OCI-LY7 (cell line): ENCODE measurements at regions not wholly inside any gene's neighbourhood (a gene's known extent, or its start where the extent isn't known, plus 50 kb on each side); places are given as distances from the start of the nearest gene placed in this dataset.

Experiments used
- BruUV-seq: library from RNA; stranded (reverse); fragments of 400-500 nt; replicated peaks from 2 replicates; lab custom pipeline; 2021; lab: Mats Ljungman, UMichigan
- CTCF ChIA-PET: fragments of 300-600 bp; sonication (Branson Sonifier 250); formaldehyde crosslinking; loops from one replicate; lab custom pipeline; 2022; ENCODE audit warnings: antibody characterized with exemption; ENCODE audit not compliant: unreplicated experiment; lab: Charles Lee
- POLR2A ChIA-PET: fragments of 300-600 bp; sonication (Branson Sonifier 250); formaldehyde crosslinking; loops from one replicate; lab custom pipeline; 2022; ENCODE audit warnings: antibody characterized with exemption; lab: Charles Lee
- DNase-seq: peaks from one replicate; pipeline ENCODE4 v3.0.0-alpha.2; 2015; ENCODE audit warnings: low spot score
- H2AFZ ChIP-seq: fragments of 200-600 bp; sonication (generic), shearing (Covaris generic); 2 replicates; pipeline ENCODE4 v1.6.1; 2014; ENCODE audit warnings: mild to moderate bottlenecking, antibody characterized with exemption, low read length, moderate library complexity
- H3K27ac ChIP-seq: fragments of 200-600 bp; sonication (generic); 2 replicates; pipeline ENCODE4 v1.5.1; 2014; ENCODE audit warnings: mixed run types, low read depth, mild to moderate bottlenecking, moderate library complexity, low read length, inconsistent platforms; ENCODE audit not compliant: poor library complexity, severe bottlenecking
- H3K36me3 ChIP-seq: fragments of 200-600 bp; sonication (generic); 2 replicates; pipeline ENCODE4 v1.6.1; 2014; ENCODE audit warnings: mild to moderate bottlenecking, antibody characterized with exemption, low read length, moderate library complexity, mixed read lengths; ENCODE audit not compliant: insufficient read depth
- H3K4me1 ChIP-seq: fragments of 200-600 bp; sonication (generic); 2 replicates; pipeline ENCODE4 v1.5.1; 2014; ENCODE audit warnings: mild to moderate bottlenecking, low read length; ENCODE audit not compliant: insufficient read depth, poor library complexity, severe bottlenecking
- H3K4me2 ChIP-seq: fragments of 200-600 bp; sonication (generic); 2 replicates; pipeline ENCODE4 v1.6.1; 2014; ENCODE audit warnings: mild to moderate bottlenecking, low read length
- H3K4me3 ChIP-seq: fragments of 200-600 bp; sonication (generic); 2 replicates; pipeline ENCODE4 v1.5.1; 2014; ENCODE audit warnings: mild to moderate bottlenecking, low read depth, low read length; ENCODE audit not compliant: poor library complexity, severe bottlenecking
- H3K79me2 ChIP-seq: fragments of 200-600 bp; sonication (generic); 2 replicates; pipeline ENCODE4 v1.6.1; 2016; ENCODE audit warnings: low read depth, mild to moderate bottlenecking, low read length, moderate library complexity, mixed read lengths; ENCODE audit not compliant: insufficient read depth
- H3K9me2 ChIP-seq: fragments of 200-600 bp; sonication (generic); 2 replicates; pipeline ENCODE4 v1.6.1; 2016; ENCODE audit warnings: mild to moderate bottlenecking, low read length, mixed read lengths; ENCODE audit not compliant: insufficient read depth
- H3K9me3 ChIP-seq: fragments of 200-600 bp; sonication (generic); 2 replicates; pipeline ENCODE4 v1.6.1; 2014; ENCODE audit warnings: mild to moderate bottlenecking, mixed run types, low read length, mixed read lengths
- H4K20me1 ChIP-seq: fragments of 200-600 bp; sonication (generic); 2 replicates; pipeline ENCODE4 v1.6.1; 2014; ENCODE audit warnings: mild to moderate bottlenecking, antibody characterized with exemption, low read length, moderate library complexity, mixed read lengths; ENCODE audit not compliant: insufficient read depth
- EZH2phosphoT487 ChIP-seq: fragments of 200-600 bp; sonication (generic); IDR thresholded peaks from 2 replicates; pipeline ENCODE4 v1.6.1; 2018; ENCODE audit warnings: low read depth, borderline replicate concordance, mild to moderate bottlenecking, mixed run types, antibody characterized with exemption, low read length, moderate library complexity, mixed read lengths
- intact Hi-C: fragments of 100-400 bp; cut with micrococcal nuclease; formaldehyde crosslinking; loops from one replicate; pipeline ENCODE4 v1.10.0; 2022; ENCODE audit not compliant: unreplicated experiment
- TF ChIP-seq, protein P1 (sequence below): fragments of 200-600 bp; sonication (generic); conservative IDR thresholded peaks from 2 replicates; pipeline ENCODE4 v1.5.1; 2014; ENCODE audit warnings: mild to moderate bottlenecking, antibody characterized with exemption, low read length, moderate library complexity, mixed read lengths

DNA sequence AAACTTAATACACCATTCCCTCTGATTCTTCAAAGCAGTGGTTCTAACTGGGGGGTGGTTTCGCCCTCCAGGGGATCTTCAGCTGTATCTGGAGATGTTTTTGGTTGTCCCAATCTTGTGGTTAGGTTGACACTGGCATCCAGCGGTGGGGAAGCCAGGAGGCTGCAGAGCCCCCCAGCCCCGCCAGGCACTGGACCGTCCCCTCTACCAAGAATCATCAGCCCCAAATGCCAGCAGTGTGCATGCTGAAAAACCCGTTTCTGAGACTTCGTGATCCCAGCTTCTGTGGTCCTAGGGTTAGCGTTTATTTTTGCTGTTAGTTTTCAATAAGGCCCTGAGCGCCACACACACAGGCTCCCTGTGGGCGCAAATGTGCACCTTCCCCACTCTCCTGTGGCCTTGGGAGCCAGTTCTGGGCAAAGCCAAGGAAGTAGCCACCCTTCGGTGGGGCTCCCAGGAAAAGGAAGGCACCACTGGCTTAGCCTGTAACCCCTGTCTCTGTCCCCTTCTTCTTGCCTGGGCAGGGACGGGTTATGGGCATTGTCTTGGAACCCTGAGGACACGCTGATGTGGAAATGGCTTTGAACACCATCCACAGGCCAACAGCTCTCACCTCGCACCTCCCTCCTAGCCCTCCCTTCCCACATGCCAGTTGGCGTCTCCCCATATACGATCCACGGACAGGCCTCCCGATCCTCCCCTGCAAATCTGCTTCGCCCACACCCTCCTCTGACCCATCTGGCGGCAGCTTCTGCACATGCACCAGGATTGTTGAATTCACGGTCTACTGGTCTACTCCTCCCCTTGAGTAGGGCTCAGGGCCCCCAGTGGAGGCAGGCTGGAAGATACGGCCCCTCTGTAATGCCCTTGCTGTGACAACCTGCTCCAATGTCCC lies 71.4 kb upstream of the CCND1 start:
- Histone ChIP-seq H3K9me2 (no peaks in the 10 kb centered on the region), H3K4me2 (no peak overlapping the region), H3K4me1 (no peaks in the 10 kb centered on the region), H3K27ac (no peak overlapping the region), H3K4me3 (no peak overlapping the region), H3K36me3 (no peaks in the 10 kb centered on the region), H3K9me3 (no peaks in the 10 kb centered on the region), H4K20me1 (no peaks in the 10 kb centered on the region), H2AFZ (no peak overlapping the region), H3K79me2 (no peaks in the 10 kb centered on the region)
- no TSS peak for BruUV-seq
- DNase-seq = no peak
- intact Hi-C loops = no loop called here
- ChIA-PET CTCF (no interaction called here), POLR2A (no interaction called here)
- TF ChIP-seq EZH2phosphoT487 = no peak
- TF ChIP-seq, protein P1, sequence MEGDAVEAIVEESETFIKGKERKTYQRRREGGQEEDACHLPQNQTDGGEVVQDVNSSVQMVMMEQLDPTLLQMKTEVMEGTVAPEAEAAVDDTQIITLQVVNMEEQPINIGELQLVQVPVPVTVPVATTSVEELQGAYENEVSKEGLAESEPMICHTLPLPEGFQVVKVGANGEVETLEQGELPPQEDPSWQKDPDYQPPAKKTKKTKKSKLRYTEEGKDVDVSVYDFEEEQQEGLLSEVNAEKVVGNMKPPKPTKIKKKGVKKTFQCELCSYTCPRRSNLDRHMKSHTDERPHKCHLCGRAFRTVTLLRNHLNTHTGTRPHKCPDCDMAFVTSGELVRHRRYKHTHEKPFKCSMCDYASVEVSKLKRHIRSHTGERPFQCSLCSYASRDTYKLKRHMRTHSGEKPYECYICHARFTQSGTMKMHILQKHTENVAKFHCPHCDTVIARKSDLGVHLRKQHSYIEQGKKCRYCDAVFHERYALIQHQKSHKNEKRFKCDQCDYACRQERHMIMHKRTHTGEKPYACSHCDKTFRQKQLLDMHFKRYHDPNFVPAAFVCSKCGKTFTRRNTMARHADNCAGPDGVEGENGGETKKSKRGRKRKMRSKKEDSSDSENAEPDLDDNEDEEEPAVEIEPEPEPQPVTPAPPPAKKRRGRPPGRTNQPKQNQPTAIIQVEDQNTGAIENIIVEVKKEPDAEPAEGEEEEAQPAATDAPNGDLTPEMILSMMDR = no peak

DNA sequence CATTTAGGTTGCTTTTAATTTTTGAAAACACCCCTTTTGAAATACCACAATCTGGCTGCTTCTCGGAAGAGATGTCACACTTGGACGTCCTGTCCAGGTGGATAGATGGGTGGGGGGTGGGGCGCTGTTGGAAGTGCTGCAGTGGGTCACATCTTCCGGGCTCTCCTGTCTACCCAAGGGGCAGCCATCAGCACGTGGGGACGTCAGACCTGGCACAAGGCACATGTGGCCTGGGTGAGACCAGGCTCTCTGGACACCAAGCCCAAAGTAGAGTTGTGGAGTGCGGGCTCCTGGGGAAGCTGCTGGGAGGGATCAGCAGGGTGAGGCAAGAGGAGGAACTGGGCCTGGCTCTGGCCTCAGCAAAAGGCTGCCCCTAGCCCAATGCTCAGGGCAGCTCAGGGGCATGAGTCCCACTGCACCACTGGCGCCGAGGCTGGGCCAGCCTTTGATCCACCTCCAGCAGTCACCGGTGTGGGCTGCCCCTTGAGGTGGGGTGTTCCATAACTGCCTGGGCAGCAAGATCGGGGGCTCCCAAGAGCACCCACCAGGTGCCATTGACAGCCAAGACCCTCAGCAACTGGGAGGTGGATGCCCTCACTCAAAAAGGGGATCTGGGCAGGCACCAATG lies 68.6 kb upstream of the CCND1 start:
- POLR2A ChIA-PET = no interaction called here
- Histone ChIP-seq H3K9me2 (no peaks in the 10 kb centered on the region), H4K20me1 (no peaks in the 10 kb centered on the region), H3K4me3 (no peak overlapping the region), H3K79me2 (no peaks in the 10 kb centered on the region), H3K4me2 (no peak overlapping the region), H3K36me3 (no peaks in the 10 kb centered on the region), H3K4me1 (no peaks in the 10 kb centered on the region), H3K27ac (no peak overlapping the region), H3K9me3 (no peaks in the 10 kb centered on the region), H2AFZ (no peak overlapping the region)
- intact Hi-C loops = no loop called here
- CTCF ChIA-PET = no interaction called here
- TF ChIP-seq EZH2phosphoT487 = no peak
- TF ChIP-seq, protein P1 = no peak
- no TSS peak for BruUV-seq
- no peak for DNase-seq

DNA sequence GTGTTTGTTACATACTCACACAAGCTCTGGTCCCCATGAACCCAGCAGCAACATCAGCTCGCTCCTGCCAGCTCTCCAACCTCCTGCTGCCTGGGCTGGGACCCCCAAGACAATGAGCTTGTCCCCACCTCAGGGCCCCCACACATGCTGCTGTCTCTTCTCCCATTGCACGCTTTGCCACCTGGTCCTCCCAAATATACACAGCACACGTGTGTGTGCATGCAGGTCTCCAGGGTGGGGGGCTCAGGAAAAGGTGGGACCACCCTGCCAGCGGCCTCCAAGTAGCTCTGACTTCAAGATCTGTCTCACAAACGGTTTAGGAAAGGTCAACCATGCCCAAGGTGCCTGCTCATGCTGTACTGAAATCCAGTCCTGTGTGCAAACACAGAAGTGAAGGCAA lies 68.1 kb upstream of the CCND1 start:
- BruUV-seq = no TSS peak
- H3K79me2 ChIP-seq = no peaks in the 10 kb centered on the region
- H3K4me1 ChIP-seq = no peaks in the 10 kb centered on the region
- TF ChIP-seq EZH2phosphoT487 = no peak
- TF ChIP-seq, protein P1 = no peak
- H3K4me2 ChIP-seq = no peak overlapping the region
- ChIA-PET POLR2A (no interaction called here), CTCF (no interaction called here)
- no peak overlapping the region for H2AFZ ChIP-seq
- no peak overlapping the region for H3K27ac ChIP-seq
- DNase-seq = no peak
- intact Hi-C loops = no loop called here
- H3K9me3 ChIP-seq = no peaks in the 10 kb centered on the region
- no peak overlapping the region for H3K4me3 ChIP-seq
- no peaks in the 10 kb centered on the region for H4K20me1 ChIP-seq
- H3K9me2 ChIP-seq = no peaks in the 10 kb centered on the region
- no peaks in the 10 kb centered on the region for H3K36me3 ChIP-seq
